ENCODE measurements at regions not wholly inside any gene's neighbourhood (a gene's known extent, or its start where the extent isn't known, plus 50 kb on each side); places are given as distances from the start of the nearest gene placed in this dataset.

DNA sequence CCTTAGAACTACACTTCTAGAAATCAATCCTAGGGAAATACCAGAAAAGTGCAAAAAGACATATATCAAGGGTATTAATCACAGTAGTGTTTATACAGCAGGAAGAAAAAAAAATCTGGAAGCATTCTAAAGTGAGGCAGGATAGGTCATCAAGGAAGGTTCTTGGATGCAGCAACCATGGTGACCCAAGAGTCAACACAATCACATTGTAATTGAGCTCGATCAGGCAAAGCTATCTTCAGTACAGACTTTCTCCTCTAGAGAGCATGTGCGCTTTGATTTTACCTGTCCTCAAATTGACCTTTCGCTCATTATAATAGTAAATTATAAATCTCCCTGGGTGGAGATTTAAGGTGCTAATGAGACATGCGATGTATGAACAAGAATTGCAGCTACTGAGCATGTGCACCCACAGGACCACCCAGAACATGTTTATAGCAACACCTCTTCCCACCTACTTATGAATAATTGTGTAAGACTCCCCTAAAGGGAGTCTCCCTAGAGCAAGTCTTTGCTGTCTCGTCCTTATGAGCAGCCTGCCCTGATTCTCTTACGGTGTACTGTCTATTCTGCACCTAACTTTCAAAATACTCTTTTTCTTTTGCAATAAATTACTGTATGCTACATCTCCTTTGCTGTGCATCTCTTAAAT is 297.7 kb downstream of the ATPSCKMT start:
- TF ChIP-seq, protein P1, sequence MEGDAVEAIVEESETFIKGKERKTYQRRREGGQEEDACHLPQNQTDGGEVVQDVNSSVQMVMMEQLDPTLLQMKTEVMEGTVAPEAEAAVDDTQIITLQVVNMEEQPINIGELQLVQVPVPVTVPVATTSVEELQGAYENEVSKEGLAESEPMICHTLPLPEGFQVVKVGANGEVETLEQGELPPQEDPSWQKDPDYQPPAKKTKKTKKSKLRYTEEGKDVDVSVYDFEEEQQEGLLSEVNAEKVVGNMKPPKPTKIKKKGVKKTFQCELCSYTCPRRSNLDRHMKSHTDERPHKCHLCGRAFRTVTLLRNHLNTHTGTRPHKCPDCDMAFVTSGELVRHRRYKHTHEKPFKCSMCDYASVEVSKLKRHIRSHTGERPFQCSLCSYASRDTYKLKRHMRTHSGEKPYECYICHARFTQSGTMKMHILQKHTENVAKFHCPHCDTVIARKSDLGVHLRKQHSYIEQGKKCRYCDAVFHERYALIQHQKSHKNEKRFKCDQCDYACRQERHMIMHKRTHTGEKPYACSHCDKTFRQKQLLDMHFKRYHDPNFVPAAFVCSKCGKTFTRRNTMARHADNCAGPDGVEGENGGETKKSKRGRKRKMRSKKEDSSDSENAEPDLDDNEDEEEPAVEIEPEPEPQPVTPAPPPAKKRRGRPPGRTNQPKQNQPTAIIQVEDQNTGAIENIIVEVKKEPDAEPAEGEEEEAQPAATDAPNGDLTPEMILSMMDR (conservative IDR thresholded peaks at IDR 0.05; ENCODE audit: low read length), result no peak
- TF ChIP-seq EZH2phosphoT487 (IDR thresholded peaks at IDR 0.05; ENCODE audit: borderline replicate concordance, low read depth, low read length), result no peak
